ENCODE measurements at regions not wholly inside any gene's neighbourhood (a gene's known extent, or its start where the extent isn't known, plus 50 kb on each side); places are given as distances from the start of the nearest gene placed in this dataset.

DNA sequence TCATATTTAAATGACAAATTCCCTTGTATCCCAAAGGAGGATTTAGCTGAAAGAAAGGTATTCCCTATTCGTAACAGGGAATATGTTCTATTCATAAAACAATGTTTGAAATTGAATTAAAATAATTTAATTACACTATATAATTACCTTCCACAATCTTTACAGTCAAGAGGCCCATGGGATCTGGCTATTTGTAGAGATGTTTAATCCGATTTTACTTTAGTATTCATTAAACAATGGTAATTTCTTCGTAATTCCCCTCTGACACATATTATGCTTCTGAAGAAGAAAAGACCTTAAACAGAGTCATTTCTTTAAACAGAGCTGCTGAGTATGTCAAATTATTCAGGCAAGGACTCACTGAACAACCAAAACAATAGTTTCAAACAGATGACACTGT lies 98.8 kb downstream of the MAGEC1 start:
- BruUV-seq (replicated peaks): no TSS peak

DNA sequence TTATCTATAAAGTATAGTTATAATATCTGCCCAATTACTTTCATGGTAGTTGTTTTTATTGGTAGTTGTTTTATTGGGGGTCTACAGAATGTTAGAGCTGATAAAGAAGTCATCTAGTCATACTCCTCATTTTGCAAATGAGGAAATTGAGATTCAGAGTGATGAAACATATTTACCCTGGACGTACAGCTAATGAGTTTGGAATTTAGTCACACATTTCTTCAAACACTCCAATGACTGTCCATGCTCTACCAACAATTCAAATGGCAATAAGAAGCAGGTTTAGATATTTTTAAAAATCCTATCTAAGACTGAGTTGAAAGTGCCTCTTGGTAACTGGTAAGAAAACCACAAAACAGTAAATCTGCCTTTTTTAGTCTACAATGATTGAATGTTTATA lies 98.2 kb downstream of the MAGEC1 start:
- Histone ChIP-seq H3K27ac (ENCODE audit: low read depth, low read length, poor library complexity, severe bottlenecking) (no peak overlapping the region), H3K36me3 (ENCODE audit: insufficient read depth, low read length) (no peaks in the 10 kb centered on the region), H3K4me1 (ENCODE audit: insufficient read depth, low read length, poor library complexity, severe bottlenecking) (no peaks in the 10 kb centered on the region), H3K4me3 (ENCODE audit: low read depth, low read length, poor library complexity, severe bottlenecking) (no peak overlapping the region), H3K79me2 (ENCODE audit: insufficient read depth, low read depth, low read length) (no peaks in the 10 kb centered on the region), H3K9me3 (ENCODE audit: low read length) (no peaks in the 10 kb centered on the region), H3K9me2 (ENCODE audit: insufficient read depth, low read length) (no peaks in the 10 kb centered on the region), H2AFZ (ENCODE audit: low read length) (no peak overlapping the region), H3K4me2 (ENCODE audit: low read length) (no peak overlapping the region), H4K20me1 (ENCODE audit: insufficient read depth, low read length) (no peaks in the 10 kb centered on the region)
- POLR2A ChIA-PET: no interaction called here
- CTCF ChIA-PET (ENCODE audit: unreplicated experiment): no interaction called here
- TF ChIP-seq EZH2phosphoT487 (IDR thresholded peaks at IDR 0.05; ENCODE audit: borderline replicate concordance, low read depth, low read length): no peak
- TF ChIP-seq, protein P1, sequence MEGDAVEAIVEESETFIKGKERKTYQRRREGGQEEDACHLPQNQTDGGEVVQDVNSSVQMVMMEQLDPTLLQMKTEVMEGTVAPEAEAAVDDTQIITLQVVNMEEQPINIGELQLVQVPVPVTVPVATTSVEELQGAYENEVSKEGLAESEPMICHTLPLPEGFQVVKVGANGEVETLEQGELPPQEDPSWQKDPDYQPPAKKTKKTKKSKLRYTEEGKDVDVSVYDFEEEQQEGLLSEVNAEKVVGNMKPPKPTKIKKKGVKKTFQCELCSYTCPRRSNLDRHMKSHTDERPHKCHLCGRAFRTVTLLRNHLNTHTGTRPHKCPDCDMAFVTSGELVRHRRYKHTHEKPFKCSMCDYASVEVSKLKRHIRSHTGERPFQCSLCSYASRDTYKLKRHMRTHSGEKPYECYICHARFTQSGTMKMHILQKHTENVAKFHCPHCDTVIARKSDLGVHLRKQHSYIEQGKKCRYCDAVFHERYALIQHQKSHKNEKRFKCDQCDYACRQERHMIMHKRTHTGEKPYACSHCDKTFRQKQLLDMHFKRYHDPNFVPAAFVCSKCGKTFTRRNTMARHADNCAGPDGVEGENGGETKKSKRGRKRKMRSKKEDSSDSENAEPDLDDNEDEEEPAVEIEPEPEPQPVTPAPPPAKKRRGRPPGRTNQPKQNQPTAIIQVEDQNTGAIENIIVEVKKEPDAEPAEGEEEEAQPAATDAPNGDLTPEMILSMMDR (conservative IDR thresholded peaks at IDR 0.05; ENCODE audit: low read length): no peak
- DNase-seq (ENCODE audit: low spot score): no peak
- no TSS peak for BruUV-seq (replicated peaks)
- intact Hi-C loops (cut with micrococcal nuclease; ENCODE audit: unreplicated experiment): no loop called here

More for the DNA sequence above, 98.8 kb downstream of the MAGEC1 start:
- no peaks in the 10 kb centered on the region for H3K9me2 ChIP-seq (ENCODE audit: insufficient read depth, low read length)
- H3K9me3 ChIP-seq (ENCODE audit: low read length): no peaks in the 10 kb centered on the region
- CTCF ChIA-PET (ENCODE audit: unreplicated experiment): no interaction called here
- H3K4me3 ChIP-seq (ENCODE audit: low read depth, low read length, poor library complexity, severe bottlenecking): no peak overlapping the region
- H3K79me2 ChIP-seq (ENCODE audit: insufficient read depth, low read depth, low read length): no peaks in the 10 kb centered on the region
- no peaks in the 10 kb centered on the region for H3K36me3 ChIP-seq (ENCODE audit: insufficient read depth, low read length)
- DNase-seq (ENCODE audit: low spot score): no peak
- intact Hi-C loops (cut with micrococcal nuclease; ENCODE audit: unreplicated experiment): no loop called here
- POLR2A ChIA-PET: no interaction called here
- H3K27ac ChIP-seq (ENCODE audit: low read depth, low read length, poor library complexity, severe bottlenecking): no peak overlapping the region
- TF ChIP-seq EZH2phosphoT487 (IDR thresholded peaks at IDR 0.05; ENCODE audit: borderline replicate concordance, low read depth, low read length): no peak
- TF ChIP-seq, protein P1 (conservative IDR thresholded peaks at IDR 0.05; ENCODE audit: low read length): no peak
- no peak overlapping the region for H3K4me2 ChIP-seq (ENCODE audit: low read length)
- H3K4me1 ChIP-seq (ENCODE audit: insufficient read depth, low read length, poor library complexity, severe bottlenecking): no peaks in the 10 kb centered on the region
- H4K20me1 ChIP-seq (ENCODE audit: insufficient read depth, low read length): no peaks in the 10 kb centered on the region
- H2AFZ ChIP-seq (ENCODE audit: low read length): no peak overlapping the region

DNA sequence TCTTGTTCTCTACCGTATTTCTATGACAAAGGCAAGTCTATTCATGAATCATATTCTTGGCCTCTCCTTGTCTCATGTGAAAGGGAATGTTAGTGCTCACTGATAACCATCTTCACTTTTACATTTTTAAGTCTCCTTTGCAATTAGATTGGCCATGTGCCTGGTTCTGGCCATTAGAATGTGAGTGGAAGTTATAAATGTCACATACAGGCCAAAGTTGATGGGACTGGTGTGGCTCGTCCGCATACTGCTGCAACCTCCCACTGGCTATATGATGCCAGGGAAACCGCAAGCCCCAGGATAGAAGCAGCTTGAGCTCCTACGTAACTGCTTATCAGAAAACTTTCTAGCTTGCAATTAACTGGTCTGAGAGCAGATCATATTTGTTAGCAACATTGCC lies 86.1 kb downstream of the MAGEC1 start:
- intact Hi-C loops (cut with micrococcal nuclease; ENCODE audit: unreplicated experiment): no loop called here
- H3K4me3 ChIP-seq (ENCODE audit: low read depth, low read length, poor library complexity, severe bottlenecking): no peak overlapping the region
- CTCF ChIA-PET (ENCODE audit: unreplicated experiment): no interaction called here
- no peaks in the 10 kb centered on the region for H3K36me3 ChIP-seq (ENCODE audit: insufficient read depth, low read length)
- DNase-seq (ENCODE audit: low spot score): no peak
- no peak overlapping the region for H3K4me2 ChIP-seq (ENCODE audit: low read length)
- H3K4me1 ChIP-seq (ENCODE audit: insufficient read depth, low read length, poor library complexity, severe bottlenecking): no peaks in the 10 kb centered on the region
- H3K27ac ChIP-seq (ENCODE audit: low read depth, low read length, poor library complexity, severe bottlenecking): no peak overlapping the region
- POLR2A ChIA-PET: no interaction called here
- no TSS peak for BruUV-seq (replicated peaks)
- no peaks in the 10 kb centered on the region for H3K9me2 ChIP-seq (ENCODE audit: insufficient read depth, low read length)
- no peak overlapping the region for H2AFZ ChIP-seq (ENCODE audit: low read length)
- no peaks in the 10 kb centered on the region for H3K79me2 ChIP-seq (ENCODE audit: insufficient read depth, low read depth, low read length)
- no peaks in the 10 kb centered on the region for H4K20me1 ChIP-seq (ENCODE audit: insufficient read depth, low read length)
- TF ChIP-seq, protein P1 (conservative IDR thresholded peaks at IDR 0.05; ENCODE audit: low read length): no peak
- TF ChIP-seq EZH2phosphoT487 (IDR thresholded peaks at IDR 0.05; ENCODE audit: borderline replicate concordance, low read depth, low read length): no peak
- no peaks in the 10 kb centered on the region for H3K9me3 ChIP-seq (ENCODE audit: low read length)
